ENCODE measurements at regions not wholly inside any gene's neighbourhood (a gene's known extent, or its start where the extent isn't known, plus 50 kb on each side); places are given as distances from the start of the nearest gene placed in this dataset.

GRCh38 chr10:78177491-78178185 lies 144.0 kb downstream of the RPS24 start:
- no peak overlapping the region for H3K4me3 ChIP-seq (ENCODE audit: low read depth in 1 of 3, low read length in 3 of 3)
- DNase-seq = no peak
- no peaks in the 10 kb centered on the region for H3K27me3 ChIP-seq (ENCODE audit: control insufficient read depth in 3 of 3, insufficient read depth in 3 of 3, low read length in 3 of 3)
- FAIRE-seq = no peak
- H3K36me3 ChIP-seq (ENCODE audit: control insufficient read depth in 3 of 3, insufficient read depth in 2 of 3, low read depth in 1 of 3, low read length in 3 of 3) = no peaks in the 10 kb centered on the region
- 80 to 84% (median 81%) methylated on average over 20 of the region's 20 CpGs for WGBS, 3 donors
- no peaks in the 10 kb centered on the region for H3K4me1 ChIP-seq (ENCODE audit: control insufficient read depth in 3 of 3, insufficient read depth in 2 of 3, low read depth in 1 of 3, low read length in 2 of 3)
- no peaks in the 10 kb centered on the region for H3K9me3 ChIP-seq (ENCODE audit: control insufficient read depth in 2 of 2, insufficient read depth in 1 of 2, low read depth in 1 of 2, low read length in 1 of 2)
- H3K27ac ChIP-seq (ENCODE audit: low read depth in 1 of 3, low read length in 2 of 3) = no peak overlapping the region

GRCh38 chr10:78178397-78178796 lies 144.7 kb downstream of the RPS24 start:
- Histone ChIP-seq H3K9me3 (ENCODE audit: control insufficient read depth in 2 of 2, insufficient read depth in 1 of 2, low read depth in 1 of 2, low read length in 1 of 2) (no peaks in the 10 kb centered on the region), H3K4me1 (ENCODE audit: control insufficient read depth in 3 of 3, insufficient read depth in 2 of 3, low read depth in 1 of 3, low read length in 2 of 3) (no peaks in the 10 kb centered on the region), H3K27ac (ENCODE audit: low read depth in 1 of 3, low read length in 2 of 3) (no peak overlapping the region), H3K36me3 (ENCODE audit: control insufficient read depth in 3 of 3, insufficient read depth in 2 of 3, low read depth in 1 of 3, low read length in 3 of 3) (no peaks in the 10 kb centered on the region), H3K27me3 (ENCODE audit: control insufficient read depth in 3 of 3, insufficient read depth in 3 of 3, low read length in 3 of 3) (no peaks in the 10 kb centered on the region), H3K4me3 (ENCODE audit: low read depth in 1 of 3, low read length in 3 of 3) (no peak overlapping the region)
- WGBS, 3 donors = 45 to 75% (median 51%) methylated on average over 8 of the region's 8 CpGs
- DNase-seq (no peak), FAIRE-seq (no peak)

- Histone ChIP-seq H3K9me3 (ENCODE audit: control insufficient read depth in 2 of 2, insufficient read depth in 1 of 2, low read depth in 1 of 2, low read length in 1 of 2) (no peaks in the 10 kb centered on the region), H3K36me3 (ENCODE audit: control insufficient read depth in 3 of 3, insufficient read depth in 2 of 3, low read depth in 1 of 3, low read length in 3 of 3) (no peaks in the 10 kb centered on the region), H3K4me1 (ENCODE audit: control insufficient read depth in 3 of 3, insufficient read depth in 2 of 3, low read depth in 1 of 3, low read length in 2 of 3) (no peaks in the 10 kb centered on the region), H3K27me3 (ENCODE audit: control insufficient read depth in 3 of 3, insufficient read depth in 3 of 3, low read length in 3 of 3) (no peaks in the 10 kb centered on the region), H3K4me3 (ENCODE audit: low read depth in 1 of 3, low read length in 3 of 3) (no peak overlapping the region), H3K27ac (ENCODE audit: low read depth in 1 of 3, low read length in 2 of 3) (no peak overlapping the region)
- 25 to 51% (median 36%) methylated on average over 6 to 7 of the region's 7 CpGs for WGBS, 3 donors
- DNase-seq (peak in 1 of 2 donors; percentile 4), FAIRE-seq (no peak)
These were observed 145.3 kb downstream of the RPS24 start for GRCh38 chr10:78178940-78179339.

- Histone ChIP-seq H3K4me3 (ENCODE audit: low read depth in 1 of 3, low read length in 3 of 3) (no peak overlapping the region), H3K27me3 (ENCODE audit: control insufficient read depth in 3 of 3, insufficient read depth in 3 of 3, low read length in 3 of 3) (no peaks in the 10 kb centered on the region), H3K9me3 (ENCODE audit: control insufficient read depth in 2 of 2, insufficient read depth in 1 of 2, low read depth in 1 of 2, low read length in 1 of 2) (no peaks in the 10 kb centered on the region), H3K36me3 (ENCODE audit: control insufficient read depth in 3 of 3, insufficient read depth in 2 of 3, low read depth in 1 of 3, low read length in 3 of 3) (no peaks in the 10 kb centered on the region), H3K27ac (ENCODE audit: low read depth in 1 of 3, low read length in 2 of 3) (no peak overlapping the region), H3K4me1 (ENCODE audit: control insufficient read depth in 3 of 3, insufficient read depth in 2 of 3, low read depth in 1 of 3, low read length in 2 of 3) (no peaks in the 10 kb centered on the region)
- peak; percentile 4 to 55 for DNase-seq
- FAIRE-seq = no peak
- 35 to 68% (median 48%) methylated on average over 22 of the region's 22 CpGs for WGBS, 3 donors
These were observed 146.4 kb downstream of the RPS24 start for GRCh38 chr10:78179886-78180705.

GRCh38 chr10:78181381-78182055 lies 147.9 kb downstream of the RPS24 start:
- no peak overlapping the region for H3K27ac ChIP-seq (ENCODE audit: low read depth in 1 of 3, low read length in 2 of 3)
- no peaks in the 10 kb centered on the region for H3K36me3 ChIP-seq (ENCODE audit: control insufficient read depth in 3 of 3, insufficient read depth in 2 of 3, low read depth in 1 of 3, low read length in 3 of 3)
- no peaks in the 10 kb centered on the region for H3K4me1 ChIP-seq (ENCODE audit: control insufficient read depth in 3 of 3, insufficient read depth in 2 of 3, low read depth in 1 of 3, low read length in 2 of 3)
- no peak for DNase-seq
- H3K4me3 ChIP-seq (ENCODE audit: low read depth in 1 of 3, low read length in 3 of 3) = no peak overlapping the region
- no peaks in the 10 kb centered on the region for H3K27me3 ChIP-seq (ENCODE audit: control insufficient read depth in 3 of 3, insufficient read depth in 3 of 3, low read length in 3 of 3)
- FAIRE-seq = no peak
- WGBS, 3 donors = 75 to 89% (median 84%) methylated on average over 6 of the region's 6 CpGs
- H3K9me3 ChIP-seq (ENCODE audit: control insufficient read depth in 2 of 2, insufficient read depth in 1 of 2, low read depth in 1 of 2, low read length in 1 of 2) = no peaks in the 10 kb centered on the region

- no peak overlapping the region for H3K27ac ChIP-seq (ENCODE audit: low read depth in 1 of 3, low read length in 2 of 3)
- no peaks in the 10 kb centered on the region for H3K36me3 ChIP-seq (ENCODE audit: control insufficient read depth in 3 of 3, insufficient read depth in 2 of 3, low read depth in 1 of 3, low read length in 3 of 3)
- DNase-seq = no peak
- H3K27me3 ChIP-seq (ENCODE audit: control insufficient read depth in 3 of 3, insufficient read depth in 3 of 3, low read length in 3 of 3) = no peaks in the 10 kb centered on the region
- H3K4me1 ChIP-seq (ENCODE audit: control insufficient read depth in 3 of 3, insufficient read depth in 2 of 3, low read depth in 1 of 3, low read length in 2 of 3) = no peaks in the 10 kb centered on the region
- H3K4me3 ChIP-seq (ENCODE audit: low read depth in 1 of 3, low read length in 3 of 3) = no peak overlapping the region
- WGBS, 3 donors = 89 to 95% (median 90%) methylated on average over 1 of the region's 1 CpG
- no peak for FAIRE-seq
- no peaks in the 10 kb centered on the region for H3K9me3 ChIP-seq (ENCODE audit: control insufficient read depth in 2 of 2, insufficient read depth in 1 of 2, low read depth in 1 of 2, low read length in 1 of 2)
These were observed 149.2 kb downstream of the RPS24 start for GRCh38 chr10:78182841-78183240.

- 88% methylated on average over 19 of the region's 19 CpGs for WGBS, 3 donors
- no peaks in the 10 kb centered on the region for H3K36me3 ChIP-seq (ENCODE audit: control insufficient read depth in 3 of 3, insufficient read depth in 2 of 3, low read depth in 1 of 3, low read length in 3 of 3)
- H3K4me1 ChIP-seq (ENCODE audit: control insufficient read depth in 3 of 3, insufficient read depth in 2 of 3, low read depth in 1 of 3, low read length in 2 of 3) = peaks cover 0 to under 1% (median 0%) of the 10 kb centered on the region in 3 donors
- DNase-seq (no peak), FAIRE-seq (no peak)
- no peaks in the 10 kb centered on the region for H3K9me3 ChIP-seq (ENCODE audit: control insufficient read depth in 2 of 2, insufficient read depth in 1 of 2, low read depth in 1 of 2, low read length in 1 of 2)
- H3K27ac ChIP-seq (ENCODE audit: low read depth in 1 of 3, low read length in 2 of 3) = no peak overlapping the region
- no peaks in the 10 kb centered on the region for H3K27me3 ChIP-seq (ENCODE audit: control insufficient read depth in 3 of 3, insufficient read depth in 3 of 3, low read length in 3 of 3)
- H3K4me3 ChIP-seq (ENCODE audit: low read depth in 1 of 3, low read length in 3 of 3) = no peak overlapping the region
These were observed 151.4 kb downstream of the RPS24 start for GRCh38 chr10:78184851-78185692.

- H3K9me3 ChIP-seq (ENCODE audit: control insufficient read depth in 2 of 2, insufficient read depth in 1 of 2, low read depth in 1 of 2, low read length in 1 of 2) = no peaks in the 10 kb centered on the region
- FAIRE-seq = no peak
- DNase-seq = no peak
- no peak overlapping the region for H3K27ac ChIP-seq (ENCODE audit: low read depth in 1 of 3, low read length in 2 of 3)
- 72 to 79% (median 79%) methylated on average over 2 of the region's 2 CpGs for WGBS, 3 donors
- H3K4me3 ChIP-seq (ENCODE audit: low read depth in 1 of 3, low read length in 3 of 3) = no peak overlapping the region
- no peaks in the 10 kb centered on the region for H3K27me3 ChIP-seq (ENCODE audit: control insufficient read depth in 3 of 3, insufficient read depth in 3 of 3, low read length in 3 of 3)
- H3K4me1 ChIP-seq (ENCODE audit: control insufficient read depth in 3 of 3, insufficient read depth in 2 of 3, low read depth in 1 of 3, low read length in 2 of 3) = peaks cover 0 to 6% (median 0%) of the 10 kb centered on the region in 3 donors
- no peaks in the 10 kb centered on the region for H3K36me3 ChIP-seq (ENCODE audit: control insufficient read depth in 3 of 3, insufficient read depth in 2 of 3, low read depth in 1 of 3, low read length in 3 of 3)
These were observed 152.0 kb downstream of the RPS24 start for GRCh38 chr10:78185693-78186055.
